NCI-H1694 (cell line): ENCODE measurements at regions not wholly inside any gene's neighbourhood (a gene's known extent, or its start where the extent isn't known, plus 50 kb on each side); places are given as distances from the start of the nearest gene placed in this dataset.
"Not testable (repeated sequence)": the region's sequence is repeated elsewhere in the genome, so short reads cannot be mapped to it uniquely, and the experiment has no call there.

Source experiments
- DNase-seq: peaks from one replicate; lab custom pipeline; 2025; lab: John Stamatoyannopoulos, UW

GRCh38 chr3:40753291-40753770, 228.6 kb downstream of the ZNF621 start:
- no peak for DNase-seq

- DNase-seq: peak; percentile 23
Observed at GRCh38 chr3:40753951-40754350, 229.2 kb downstream of the ZNF621 start.

GRCh38 chr3:40754994-40755393, 230.2 kb downstream of the ZNF621 start:
- no peak for DNase-seq

- DNase-seq: no peak
Observed at GRCh38 chr3:40756500-40756899, 231.7 kb downstream of the ZNF621 start.

GRCh38 chr3:40762771-40763170, 238.0 kb downstream of the ZNF621 start:
- DNase-seq: not testable (repeated sequence)

- no peak for DNase-seq
Observed at GRCh38 chr3:40763807-40764206, 239.0 kb downstream of the ZNF621 start.

- DNase-seq: no peak
Observed at GRCh38 chr3:40764747-40765146, 240.0 kb downstream of the ZNF621 start.

GRCh38 chr3:40765884-40766283, 241.1 kb downstream of the ZNF621 start:
- DNase-seq: no peak

- no peak for DNase-seq
Observed at GRCh38 chr3:40766396-40766795, 241.6 kb downstream of the ZNF621 start.

GRCh38 chr3:40768046-40768445, 243.3 kb downstream of the ZNF621 start:
- no peak for DNase-seq

GRCh38 chr3:40768536-40768935, 243.8 kb downstream of the ZNF621 start:
- DNase-seq: no peak

- DNase-seq: no peak
Observed at GRCh38 chr3:40770061-40770460, 245.3 kb downstream of the ZNF621 start.

GRCh38 chr3:40771112-40771511, 246.4 kb downstream of the ZNF621 start:
- no peak for DNase-seq

GRCh38 chr3:40779039-40779438, 254.3 kb downstream of the ZNF621 start:
- DNase-seq: no peak

- DNase-seq: no peak
Observed at GRCh38 chr3:40780291-40780924, 255.6 kb downstream of the ZNF621 start.

- no peak for DNase-seq
Observed at GRCh38 chr3:40780925-40781406, 256.2 kb downstream of the ZNF621 start.

GRCh38 chr3:40782111-40782721, 257.5 kb downstream of the ZNF621 start:
- DNase-seq: no peak

- DNase-seq: no peak
Observed at GRCh38 chr3:40790746-40791145, 266.0 kb downstream of the ZNF621 start.

GRCh38 chr3:40793730-40794129, 269.0 kb downstream of the ZNF621 start:
- no peak for DNase-seq

- DNase-seq: no peak
Observed at GRCh38 chr3:40800343-40800742, 275.6 kb downstream of the ZNF621 start.

- DNase-seq: no peak
Observed at GRCh38 chr3:40801284-40801741, 276.6 kb downstream of the ZNF621 start.

GRCh38 chr3:40803311-40803710, 278.6 kb downstream of the ZNF621 start:
- DNase-seq: no peak

GRCh38 chr3:40805456-40805855, 280.7 kb downstream of the ZNF621 start:
- no peak for DNase-seq

- no peak for DNase-seq
Observed at GRCh38 chr3:40810813-40811212, 286.1 kb downstream of the ZNF621 start.
